SK-N-SH treated with all-trans-retinoic acid at 6 μM for 48 hours (cell line): ENCODE measurements at regions not wholly inside any gene's neighbourhood (a gene's known extent, or its start where the extent isn't known, plus 50 kb on each side); places are given as distances from the start of the nearest gene placed in this dataset.

Experiments
- GLIS3 ChIP-seq: fragments of 250-450 bp; sonication (Bioruptor Pico); IDR thresholded peaks from 2 replicates; pipeline ENCODE4 v1.5.0; 2020; ENCODE audit warnings: mild to moderate bottlenecking, moderate library complexity
- ZFP30 ChIP-seq: fragments of 450-650 bp; formaldehyde crosslinking; IDR thresholded peaks from 2 replicates; pipeline ENCODE4 v1.5.0; 2022; ENCODE audit warnings: mild to moderate bottlenecking, moderate library complexity

- TF ChIP-seq ZFP30 (CRISPR knock-in tag) (no peak), GLIS3 (no peak)
Observed at GRCh38 chr3:153789380-153789779, 331.8 kb upstream of the ARHGEF26 start.
